ENCODE measurements at regions not wholly inside any gene's neighbourhood (a gene's known extent, or its start where the extent isn't known, plus 50 kb on each side); places are given as distances from the start of the nearest gene placed in this dataset.

DNA sequence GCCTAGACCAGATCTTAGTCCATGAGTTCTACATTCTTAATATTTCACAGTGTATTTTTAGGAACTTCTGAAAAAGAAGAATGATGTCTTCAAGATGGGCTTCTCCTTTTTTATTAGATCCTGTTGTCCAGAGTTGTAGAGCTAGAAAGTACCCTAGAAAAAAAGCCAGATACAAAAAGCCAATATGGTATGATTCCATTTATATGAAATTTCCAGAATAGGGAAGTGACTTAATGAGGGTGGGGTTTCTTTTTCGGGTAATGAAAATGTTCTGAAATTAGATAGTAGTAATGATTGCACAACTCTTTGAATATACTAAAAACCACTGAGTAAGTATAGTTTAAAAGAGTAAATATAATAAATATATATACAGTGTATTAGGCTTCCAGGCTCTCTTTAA is 116.9 kb downstream of the NFKBIZ start:
- Histone ChIP-seq H3K4me2 (ENCODE audit: low read length) (no peak overlapping the region), H3K27me3 (ENCODE audit: insufficient read depth, low read depth, low read length) (no peaks in the 10 kb centered on the region), H3K27ac (ENCODE audit: low read length) (no peak overlapping the region), H2AFZ (ENCODE audit: low read depth, low read length) (no peak overlapping the region), H3K36me3 (ENCODE audit: insufficient read depth, low read length) (no peaks in the 10 kb centered on the region), H3K79me2 (replicated peaks; ENCODE audit: insufficient read depth, low read length) (no peaks in the 10 kb centered on the region), H3K9ac (ENCODE audit: low read length) (no peak overlapping the region), H4K20me1 (ENCODE audit: insufficient read depth) (no peaks in the 10 kb centered on the region), H3K9me2 (ENCODE audit: insufficient read depth, low read length) (no peaks in the 10 kb centered on the region), H3K9me3 (ENCODE audit: low read length) (no peaks in the 10 kb centered on the region), H3F3A (ENCODE audit: insufficient read depth, low read length, poor library complexity, severe bottlenecking) (no peaks in the 10 kb centered on the region), H3K4me3 (ENCODE audit: low read length) (no peak overlapping the region)
- no peak for TF ChIP-seq RAD21 (conservative IDR thresholded peaks at IDR 0.05)
- TF ChIP-seq, protein P1, sequence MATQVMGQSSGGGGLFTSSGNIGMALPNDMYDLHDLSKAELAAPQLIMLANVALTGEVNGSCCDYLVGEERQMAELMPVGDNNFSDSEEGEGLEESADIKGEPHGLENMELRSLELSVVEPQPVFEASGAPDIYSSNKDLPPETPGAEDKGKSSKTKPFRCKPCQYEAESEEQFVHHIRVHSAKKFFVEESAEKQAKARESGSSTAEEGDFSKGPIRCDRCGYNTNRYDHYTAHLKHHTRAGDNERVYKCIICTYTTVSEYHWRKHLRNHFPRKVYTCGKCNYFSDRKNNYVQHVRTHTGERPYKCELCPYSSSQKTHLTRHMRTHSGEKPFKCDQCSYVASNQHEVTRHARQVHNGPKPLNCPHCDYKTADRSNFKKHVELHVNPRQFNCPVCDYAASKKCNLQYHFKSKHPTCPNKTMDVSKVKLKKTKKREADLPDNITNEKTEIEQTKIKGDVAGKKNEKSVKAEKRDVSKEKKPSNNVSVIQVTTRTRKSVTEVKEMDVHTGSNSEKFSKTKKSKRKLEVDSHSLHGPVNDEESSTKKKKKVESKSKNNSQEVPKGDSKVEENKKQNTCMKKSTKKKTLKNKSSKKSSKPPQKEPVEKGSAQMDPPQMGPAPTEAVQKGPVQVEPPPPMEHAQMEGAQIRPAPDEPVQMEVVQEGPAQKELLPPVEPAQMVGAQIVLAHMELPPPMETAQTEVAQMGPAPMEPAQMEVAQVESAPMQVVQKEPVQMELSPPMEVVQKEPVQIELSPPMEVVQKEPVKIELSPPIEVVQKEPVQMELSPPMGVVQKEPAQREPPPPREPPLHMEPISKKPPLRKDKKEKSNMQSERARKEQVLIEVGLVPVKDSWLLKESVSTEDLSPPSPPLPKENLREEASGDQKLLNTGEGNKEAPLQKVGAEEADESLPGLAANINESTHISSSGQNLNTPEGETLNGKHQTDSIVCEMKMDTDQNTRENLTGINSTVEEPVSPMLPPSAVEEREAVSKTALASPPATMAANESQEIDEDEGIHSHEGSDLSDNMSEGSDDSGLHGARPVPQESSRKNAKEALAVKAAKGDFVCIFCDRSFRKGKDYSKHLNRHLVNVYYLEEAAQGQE (IDR thresholded peaks at IDR 0.05; ENCODE audit: borderline replicate concordance), result no peak
- TF ChIP-seq EP300 (conservative IDR thresholded peaks at IDR 0.05; ENCODE audit: poor library complexity, severe bottlenecking), result no peak
- TF ChIP-seq SMC3 (conservative IDR thresholded peaks at IDR 0.05; ENCODE audit: poor library complexity), result no peak
- TF ChIP-seq TAF1 (IDR thresholded peaks at IDR 0.05; ENCODE audit: low read depth), result no peak
- TF ChIP-seq EZH2 (IDR thresholded peaks at IDR 0.05; ENCODE audit: borderline replicate concordance, insufficient read depth, low read length, poor library complexity, severe bottlenecking), result no peak
- TF ChIP-seq MXI1 (conservative IDR thresholded peaks at IDR 0.05; ENCODE audit: poor library complexity, severe bottlenecking), result no peak
- TF ChIP-seq POLR2AphosphoS5 (IDR thresholded peaks at IDR 0.05), result no peak
- TF ChIP-seq, protein P2, sequence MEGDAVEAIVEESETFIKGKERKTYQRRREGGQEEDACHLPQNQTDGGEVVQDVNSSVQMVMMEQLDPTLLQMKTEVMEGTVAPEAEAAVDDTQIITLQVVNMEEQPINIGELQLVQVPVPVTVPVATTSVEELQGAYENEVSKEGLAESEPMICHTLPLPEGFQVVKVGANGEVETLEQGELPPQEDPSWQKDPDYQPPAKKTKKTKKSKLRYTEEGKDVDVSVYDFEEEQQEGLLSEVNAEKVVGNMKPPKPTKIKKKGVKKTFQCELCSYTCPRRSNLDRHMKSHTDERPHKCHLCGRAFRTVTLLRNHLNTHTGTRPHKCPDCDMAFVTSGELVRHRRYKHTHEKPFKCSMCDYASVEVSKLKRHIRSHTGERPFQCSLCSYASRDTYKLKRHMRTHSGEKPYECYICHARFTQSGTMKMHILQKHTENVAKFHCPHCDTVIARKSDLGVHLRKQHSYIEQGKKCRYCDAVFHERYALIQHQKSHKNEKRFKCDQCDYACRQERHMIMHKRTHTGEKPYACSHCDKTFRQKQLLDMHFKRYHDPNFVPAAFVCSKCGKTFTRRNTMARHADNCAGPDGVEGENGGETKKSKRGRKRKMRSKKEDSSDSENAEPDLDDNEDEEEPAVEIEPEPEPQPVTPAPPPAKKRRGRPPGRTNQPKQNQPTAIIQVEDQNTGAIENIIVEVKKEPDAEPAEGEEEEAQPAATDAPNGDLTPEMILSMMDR (IDR thresholded peaks at IDR 0.05; ENCODE audit: poor library complexity, severe bottlenecking), result no peak

DNA sequence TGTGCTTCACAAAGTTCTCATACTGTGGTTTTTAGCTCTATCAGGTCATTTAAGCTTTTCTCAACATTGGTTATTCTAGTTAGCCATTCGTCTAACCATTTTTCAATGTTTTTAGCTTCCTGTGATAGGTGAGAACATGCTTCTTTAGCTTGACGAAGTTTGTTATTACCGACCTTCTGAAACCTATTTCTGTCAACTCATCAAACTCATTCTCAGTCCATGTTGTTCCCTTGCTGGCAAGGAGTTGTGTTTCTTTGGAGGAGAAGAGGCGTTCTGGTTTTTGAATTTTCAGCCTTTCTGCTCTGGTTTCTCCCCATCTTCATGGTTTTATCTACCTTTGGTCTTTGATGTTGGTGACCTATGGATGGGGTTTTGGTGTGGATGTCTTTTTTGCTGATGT is 120.9 kb downstream of the NFKBIZ start:
- H3K9me3 ChIP-seq (ENCODE audit: low read length), result no peaks in the 10 kb centered on the region
- TF ChIP-seq, protein P2 (IDR thresholded peaks at IDR 0.05; ENCODE audit: poor library complexity, severe bottlenecking), result no peak
- TF ChIP-seq SMC3 (conservative IDR thresholded peaks at IDR 0.05; ENCODE audit: poor library complexity), result no peak
- TF ChIP-seq MXI1 (conservative IDR thresholded peaks at IDR 0.05; ENCODE audit: poor library complexity, severe bottlenecking), result no peak
- TF ChIP-seq RAD21 (conservative IDR thresholded peaks at IDR 0.05), result no peak
- TF ChIP-seq, protein P1 (IDR thresholded peaks at IDR 0.05; ENCODE audit: borderline replicate concordance), result no peak
- no peak for TF ChIP-seq EP300 (conservative IDR thresholded peaks at IDR 0.05; ENCODE audit: poor library complexity, severe bottlenecking)
- no peak for TF ChIP-seq EZH2 (IDR thresholded peaks at IDR 0.05; ENCODE audit: borderline replicate concordance, insufficient read depth, low read length, poor library complexity, severe bottlenecking)
- TF ChIP-seq POLR2AphosphoS5 (IDR thresholded peaks at IDR 0.05), result no peak
- no peak for TF ChIP-seq TAF1 (IDR thresholded peaks at IDR 0.05; ENCODE audit: low read depth)

More for the DNA sequence above, 120.9 kb downstream of the NFKBIZ start:
- H3K4me3 ChIP-seq (ENCODE audit: low read length), result no peak overlapping the region
- H2AFZ ChIP-seq (ENCODE audit: low read depth, low read length), result no peak overlapping the region
- H3F3A ChIP-seq (ENCODE audit: insufficient read depth, low read length, poor library complexity, severe bottlenecking), result no peaks in the 10 kb centered on the region
- no peaks in the 10 kb centered on the region for H3K9me2 ChIP-seq (ENCODE audit: insufficient read depth, low read length)
- no peaks in the 10 kb centered on the region for H3K36me3 ChIP-seq (ENCODE audit: insufficient read depth, low read length)
- no peaks in the 10 kb centered on the region for H3K27me3 ChIP-seq (ENCODE audit: insufficient read depth, low read depth, low read length)
- no peaks in the 10 kb centered on the region for H3K79me2 ChIP-seq (replicated peaks; ENCODE audit: insufficient read depth, low read length)
- no peak overlapping the region for H3K27ac ChIP-seq (ENCODE audit: low read length)
- H4K20me1 ChIP-seq (ENCODE audit: insufficient read depth), result no peaks in the 10 kb centered on the region
- H3K9ac ChIP-seq (ENCODE audit: low read length), result no peak overlapping the region
- H3K4me2 ChIP-seq (ENCODE audit: low read length), result no peak overlapping the region
